ENCODE measurements at regions not wholly inside any gene's neighbourhood (a gene's known extent, or its start where the extent isn't known, plus 50 kb on each side); places are given as distances from the start of the nearest gene placed in this dataset.
"Not testable (repeated sequence)": the region's sequence is repeated elsewhere in the genome, so short reads cannot be mapped to it uniquely, and the experiment has no call there.

DNA sequence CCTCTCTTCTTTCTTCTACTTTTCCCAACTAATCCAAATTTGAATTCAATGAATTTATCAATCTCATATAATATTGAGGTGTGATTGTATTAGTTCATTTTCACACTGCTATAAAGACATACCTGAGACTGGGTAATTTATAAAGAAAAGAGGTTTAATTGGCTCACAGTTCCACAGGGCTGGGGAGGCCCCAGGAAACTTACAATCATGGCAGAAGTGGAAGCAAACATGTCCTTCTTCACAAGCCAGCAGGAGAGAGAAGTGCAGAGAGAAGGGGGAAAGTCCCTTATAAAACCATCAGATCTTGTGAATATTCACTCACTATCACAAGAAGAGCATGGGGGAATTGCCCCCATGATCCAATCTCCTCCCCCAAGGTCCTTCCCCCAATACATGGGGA is 667.0 kb upstream of the ANKRD30A start:
- not testable (repeated sequence) for DNase-seq (ENCODE audit: low read depth in 2 of 3, low spot score in 1 of 3)

DNA sequence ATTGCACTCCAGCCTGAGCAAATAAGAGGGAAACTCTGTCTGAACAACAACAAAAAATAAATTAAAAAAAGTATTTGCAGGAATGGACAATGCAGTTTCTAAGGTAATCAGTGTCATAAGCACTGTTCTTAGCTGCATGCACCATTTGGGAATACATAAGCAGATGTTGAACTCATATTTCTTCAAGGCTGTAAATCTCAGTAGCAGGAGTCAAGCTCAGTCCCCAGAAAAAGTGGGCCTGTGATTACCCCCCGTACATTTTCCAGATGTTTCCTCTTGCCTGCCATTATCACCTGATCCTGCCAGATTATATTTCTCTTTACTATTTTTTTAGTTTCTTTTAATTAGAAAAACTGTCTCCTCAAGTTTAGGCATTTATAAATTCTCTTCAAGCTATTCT is 667.6 kb upstream of the ANKRD30A start:
- DNase-seq (ENCODE audit: low read depth in 2 of 3, low spot score in 1 of 3) = no peak

DNA sequence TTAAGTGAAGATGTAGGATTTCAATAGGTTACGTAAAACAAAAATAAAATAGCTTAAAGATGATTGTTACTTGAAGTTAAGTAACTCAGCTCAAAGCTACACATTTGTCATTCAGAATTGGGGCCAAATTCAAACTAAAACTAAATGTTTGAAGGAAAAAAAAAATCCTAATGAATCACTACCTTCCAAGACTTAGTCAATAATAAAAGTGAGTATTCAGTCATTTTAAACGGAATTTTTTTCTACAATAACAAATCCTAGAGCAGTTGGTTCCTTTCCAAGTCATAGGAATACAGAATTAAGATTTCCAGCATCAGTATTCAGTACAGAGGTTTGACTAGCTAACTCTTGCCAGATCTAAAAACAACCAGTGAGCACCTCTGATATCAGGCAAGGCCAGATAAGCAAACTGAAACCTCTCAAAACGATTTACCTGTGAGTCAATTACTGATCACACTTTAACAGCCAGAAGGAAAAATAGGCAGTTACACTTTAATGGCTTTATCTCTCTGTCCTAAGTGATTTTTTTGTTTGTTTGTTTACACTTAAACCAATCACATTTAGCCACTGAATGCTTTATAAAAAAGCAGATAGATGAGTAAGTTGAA is 669.8 kb upstream of the ANKRD30A start:
- DNase-seq (ENCODE audit: low read depth in 2 of 3, low spot score in 1 of 3) = no peak

DNA sequence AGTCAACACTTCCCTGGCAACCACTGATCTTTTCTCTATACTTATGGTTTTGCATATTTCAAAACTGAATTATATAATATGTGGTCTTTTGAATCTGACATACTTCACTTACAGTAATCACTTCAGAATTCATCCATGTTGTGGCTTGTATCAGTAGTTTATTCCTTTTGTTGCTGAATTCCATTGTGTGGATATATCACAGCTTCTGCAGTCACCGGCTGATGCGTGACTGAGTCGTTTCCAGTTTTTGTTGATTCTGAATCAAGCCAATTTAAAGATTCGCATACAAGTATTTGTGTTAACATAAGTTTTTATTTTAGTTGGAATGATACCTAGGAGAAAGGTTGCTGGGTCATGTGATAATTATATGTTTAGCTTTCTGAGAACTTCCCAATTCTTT is 672.5 kb upstream of the ANKRD30A start:
- DNase-seq (ENCODE audit: low read depth in 2 of 3, low spot score in 1 of 3) = no peak

DNA sequence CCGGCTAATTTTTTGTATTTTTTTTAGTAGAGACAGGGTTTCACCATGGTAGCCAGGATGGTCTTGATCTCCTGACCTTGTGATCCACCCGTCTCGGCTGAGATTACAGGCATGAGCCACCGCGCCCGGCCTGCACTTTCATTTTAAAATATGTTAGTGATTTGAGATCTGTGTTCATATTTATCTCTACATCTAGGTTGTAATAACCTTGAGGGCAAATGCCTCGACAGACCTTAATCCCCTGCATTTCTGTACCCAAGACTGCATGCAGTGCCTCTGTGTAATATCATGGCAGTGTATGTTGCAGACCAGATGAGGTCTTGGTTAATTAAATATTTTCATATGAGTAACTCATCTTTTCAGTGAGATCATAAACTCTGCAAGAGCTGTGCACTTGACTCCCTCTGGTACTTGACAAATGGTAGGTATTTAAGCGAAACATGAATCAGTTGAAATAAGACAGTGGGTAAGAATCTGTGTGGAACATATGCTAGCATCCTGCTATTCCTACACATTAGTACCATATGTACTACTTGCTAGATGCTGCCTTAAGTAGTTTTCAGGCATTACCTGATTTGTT is 673.9 kb upstream of the ANKRD30A start:
- DNase-seq (ENCODE audit: low read depth in 2 of 3, low spot score in 1 of 3) = no peak

DNA sequence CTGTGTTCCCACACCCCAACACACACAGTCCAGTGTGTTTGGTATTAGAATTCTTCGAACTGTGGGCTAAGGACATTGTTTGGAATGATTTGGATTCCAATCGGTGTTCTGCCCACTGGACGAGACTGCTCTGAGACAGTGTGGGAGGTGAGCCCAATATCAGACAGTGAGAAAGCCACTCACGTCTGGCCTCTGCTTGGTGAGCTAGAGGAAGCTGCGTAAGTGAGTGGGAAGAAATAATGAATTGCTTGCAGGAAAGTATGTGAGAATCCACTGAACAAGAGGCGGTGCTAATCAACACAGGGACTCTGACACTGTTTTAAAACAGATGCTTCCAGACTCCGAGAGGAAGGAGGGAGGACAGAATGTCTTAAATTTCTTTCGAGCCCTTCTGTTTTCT is 675.0 kb upstream of the ANKRD30A start:
- DNase-seq (ENCODE audit: low read depth in 2 of 3, low spot score in 1 of 3) = no peak

DNA sequence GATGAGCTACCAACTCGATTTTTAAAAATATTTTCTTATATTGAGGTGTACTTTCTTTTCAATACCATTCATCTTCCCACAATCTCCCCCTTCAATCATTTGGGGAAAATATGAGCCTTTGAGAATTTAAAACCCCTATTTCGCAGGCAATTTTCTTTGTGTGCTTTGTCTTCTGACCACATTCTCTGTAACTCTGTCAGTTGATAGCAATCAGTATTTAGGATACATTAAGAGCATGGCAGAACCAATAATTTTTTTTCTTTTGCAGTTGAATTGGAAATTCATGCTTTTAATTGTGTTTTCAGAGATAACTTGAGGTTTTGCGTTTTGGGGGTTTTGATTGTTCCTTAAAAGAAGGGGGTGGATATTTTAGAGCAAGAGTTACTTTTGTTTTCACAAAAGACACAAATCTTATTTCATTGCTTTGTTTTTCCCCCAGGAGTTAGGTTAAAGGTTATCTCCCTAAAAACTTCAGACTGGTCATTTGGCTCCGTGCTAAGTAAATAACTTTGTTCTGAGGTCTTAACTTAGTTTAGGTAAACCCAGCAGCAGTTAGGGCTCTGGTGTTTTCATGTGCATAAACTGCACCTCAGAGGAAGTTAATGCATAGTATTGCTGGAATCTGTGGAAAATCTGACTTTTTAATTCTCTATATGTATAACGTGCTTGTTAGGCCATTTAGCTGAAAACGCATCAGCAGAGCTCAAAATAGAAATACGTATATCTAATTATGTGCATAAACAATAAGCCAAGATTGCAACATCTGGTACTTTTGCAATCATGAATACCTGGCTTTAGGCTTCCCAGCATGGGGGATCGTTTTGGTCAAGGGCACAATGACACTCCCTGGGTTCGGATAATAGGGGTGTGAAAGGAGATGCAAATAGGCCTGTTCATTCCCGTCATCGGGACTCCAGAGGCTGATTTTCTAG is 676.4 kb upstream of the ANKRD30A start:
- no peak for DNase-seq (ENCODE audit: low read depth in 2 of 3, low spot score in 1 of 3)

DNA sequence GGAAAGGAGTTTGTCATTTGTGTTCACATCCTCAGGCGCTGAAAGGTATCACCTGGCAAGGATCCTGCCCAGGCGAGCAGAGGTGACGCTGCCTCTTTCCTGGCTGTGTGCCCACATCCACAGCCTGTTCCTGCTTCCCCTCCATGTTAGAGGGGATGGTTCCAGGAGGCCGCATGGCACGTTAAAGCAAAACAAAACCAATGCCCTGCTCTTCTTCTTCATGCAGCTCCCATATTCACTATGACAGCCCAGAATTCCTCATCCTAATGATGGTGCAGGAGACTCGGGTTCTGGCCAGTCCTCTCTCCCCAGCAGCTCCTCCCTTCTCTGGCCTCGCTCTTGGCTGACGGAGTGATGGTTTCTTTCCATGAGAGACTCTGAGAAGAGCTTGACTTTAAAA is 678.5 kb upstream of the ANKRD30A start:
- DNase-seq (ENCODE audit: low read depth in 2 of 3, low spot score in 1 of 3) = no peak

DNA sequence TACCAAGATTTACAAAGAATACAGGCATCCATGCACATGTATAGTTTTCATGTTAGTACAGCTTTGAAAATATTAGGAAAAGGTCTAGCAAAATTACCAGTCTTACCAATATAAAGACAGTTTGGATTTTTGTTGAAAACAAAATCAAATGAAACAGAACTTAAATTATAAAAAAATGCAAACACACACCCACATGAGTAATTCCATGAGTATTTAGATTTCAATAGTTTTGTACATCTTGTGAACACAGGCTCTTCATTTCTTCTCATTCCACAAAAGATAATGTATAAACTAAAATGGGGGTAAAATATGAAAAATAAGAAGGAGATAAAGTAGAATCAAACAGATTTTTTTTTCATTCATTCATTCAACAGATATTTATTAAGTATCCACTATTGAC is 682.2 kb upstream of the ANKRD30A start:
- no peak for DNase-seq (ENCODE audit: low read depth in 2 of 3, low spot score in 1 of 3)

DNA sequence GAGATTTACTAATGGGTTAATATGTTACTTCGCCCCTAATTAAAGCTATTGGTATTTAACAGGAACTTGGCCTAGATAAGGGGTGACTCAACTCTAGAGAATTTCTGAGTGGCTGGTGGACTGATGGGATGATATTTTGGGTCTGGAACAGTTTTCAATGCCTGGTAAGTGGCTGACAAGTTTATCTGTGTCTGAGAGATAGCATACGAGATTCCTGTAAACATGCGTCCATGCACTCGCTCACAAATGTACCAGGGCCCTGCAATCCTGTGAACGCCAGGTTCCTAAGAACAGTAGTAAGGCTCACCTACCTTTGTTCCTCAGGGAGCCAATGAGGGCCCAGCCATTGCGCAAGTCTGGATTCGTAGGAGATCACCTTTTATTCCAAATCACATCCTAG is 683.8 kb upstream of the ANKRD30A start:
- DNase-seq (ENCODE audit: low read depth in 2 of 3, low spot score in 1 of 3) = no peak

DNA sequence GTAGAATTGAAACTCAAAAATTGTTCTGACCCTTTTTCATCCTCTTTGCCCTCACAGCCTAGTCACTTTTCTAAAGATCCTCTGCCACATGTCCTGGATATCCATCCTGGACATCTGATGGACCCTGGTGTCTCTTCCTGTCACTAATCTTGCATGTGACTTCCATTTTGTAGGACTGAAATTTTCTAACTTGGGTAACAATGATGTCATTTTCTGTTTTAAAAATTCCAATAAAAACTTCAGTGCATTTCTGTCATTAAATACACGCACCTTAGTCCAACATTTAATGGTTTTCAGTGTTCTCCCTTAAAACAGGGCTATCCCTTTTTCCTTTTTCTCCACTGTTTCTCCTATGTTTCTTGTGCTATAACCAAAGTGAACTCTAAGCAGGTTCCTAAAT is 684.9 kb upstream of the ANKRD30A start:
- no peak for DNase-seq (ENCODE audit: low read depth in 2 of 3, low spot score in 1 of 3)

DNA sequence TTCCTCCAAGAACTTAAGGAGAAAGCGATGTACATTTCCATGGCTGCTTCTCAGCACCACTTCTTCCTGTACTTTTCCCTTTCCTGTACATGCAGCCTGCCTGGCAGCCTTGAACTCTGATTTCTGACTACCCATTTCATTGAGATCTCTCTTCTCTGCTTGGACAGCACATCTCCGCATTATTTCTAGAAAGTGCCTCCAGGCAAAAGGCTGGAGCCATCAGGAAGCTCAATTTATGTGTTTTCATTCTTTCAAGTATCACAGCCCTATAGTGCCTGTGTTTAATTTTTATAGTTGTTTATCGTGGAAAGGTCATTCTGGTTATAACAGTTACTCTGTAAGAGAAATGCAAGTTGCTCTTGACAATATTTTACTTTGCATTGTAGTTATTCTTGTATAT is 688.0 kb upstream of the ANKRD30A start:
- DNase-seq (ENCODE audit: low read depth in 2 of 3, low spot score in 1 of 3) = no peak

DNA sequence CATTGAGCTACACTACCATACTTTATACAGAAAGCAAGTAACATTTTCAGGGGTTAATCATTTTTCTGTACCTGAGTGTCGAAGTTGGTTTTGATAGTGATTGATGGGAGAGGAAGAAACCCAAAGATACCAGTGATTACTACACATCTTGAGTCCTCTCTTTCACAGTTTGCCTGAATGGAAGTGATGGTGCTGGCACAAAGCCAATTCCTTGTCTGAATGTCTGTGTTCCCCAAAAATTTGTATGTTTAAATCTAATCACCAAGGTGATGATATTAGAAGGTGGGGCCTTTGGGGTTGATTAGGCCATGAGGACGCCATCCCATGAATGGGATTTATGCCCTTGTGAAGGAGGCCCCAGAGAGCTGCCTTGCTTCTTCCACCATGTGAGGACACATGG is 696.9 kb upstream of the ANKRD30A start:
- DNase-seq (ENCODE audit: low read depth in 2 of 3, low spot score in 1 of 3) = no peak

DNA sequence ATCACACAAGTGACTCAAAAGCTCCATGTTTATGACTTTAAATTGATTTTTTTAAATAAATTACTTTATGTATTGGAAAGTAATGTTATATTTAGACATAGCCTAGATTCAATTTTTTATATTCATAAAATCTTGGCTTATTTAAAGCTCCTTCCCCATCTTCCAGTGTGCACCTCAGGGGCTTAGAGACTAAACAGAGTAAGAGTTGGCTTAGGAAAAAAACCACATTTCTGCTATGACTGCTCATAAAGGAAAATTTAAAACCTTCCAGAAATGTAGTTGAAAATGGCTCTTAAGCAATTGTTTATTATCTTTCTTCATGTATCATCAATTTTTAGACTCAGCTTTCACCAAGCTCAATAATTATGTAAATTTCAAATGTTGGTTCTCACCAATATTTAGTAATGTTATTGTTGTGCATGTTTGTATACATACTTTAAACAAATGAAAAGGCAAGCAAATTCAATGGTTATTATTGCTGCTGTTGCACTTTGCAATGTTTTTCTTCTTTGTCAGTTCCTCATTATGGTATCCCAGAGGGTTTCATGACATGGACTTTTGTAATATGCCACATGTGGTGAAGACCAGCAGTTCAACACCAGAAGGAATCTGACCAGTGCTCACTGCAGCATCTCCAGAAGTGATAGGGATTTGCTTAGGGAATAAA is 700.1 kb upstream of the ANKRD30A start:
- DNase-seq (ENCODE audit: low read depth in 2 of 3, low spot score in 1 of 3) = no peak

DNA sequence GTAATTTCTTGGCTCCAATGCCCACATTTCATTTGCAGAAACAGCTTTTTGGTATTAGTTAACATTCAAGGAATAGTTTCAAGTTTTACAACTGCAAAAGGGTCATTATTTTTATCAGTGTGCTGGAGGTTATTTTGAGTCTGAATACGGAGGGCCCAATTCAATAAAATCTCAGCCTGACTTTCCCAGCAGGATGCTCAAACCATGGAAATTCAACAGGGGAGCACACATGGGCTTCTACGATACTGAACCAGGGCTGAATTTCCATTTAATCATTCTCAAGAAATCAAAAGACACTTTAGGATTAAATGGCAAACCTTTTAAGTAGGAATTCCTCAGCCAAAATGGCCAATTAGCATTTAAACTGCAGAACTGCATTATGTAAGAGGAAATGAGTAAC is 700.9 kb upstream of the ANKRD30A start:
- DNase-seq (ENCODE audit: low read depth in 2 of 3, low spot score in 1 of 3) = no peak

DNA sequence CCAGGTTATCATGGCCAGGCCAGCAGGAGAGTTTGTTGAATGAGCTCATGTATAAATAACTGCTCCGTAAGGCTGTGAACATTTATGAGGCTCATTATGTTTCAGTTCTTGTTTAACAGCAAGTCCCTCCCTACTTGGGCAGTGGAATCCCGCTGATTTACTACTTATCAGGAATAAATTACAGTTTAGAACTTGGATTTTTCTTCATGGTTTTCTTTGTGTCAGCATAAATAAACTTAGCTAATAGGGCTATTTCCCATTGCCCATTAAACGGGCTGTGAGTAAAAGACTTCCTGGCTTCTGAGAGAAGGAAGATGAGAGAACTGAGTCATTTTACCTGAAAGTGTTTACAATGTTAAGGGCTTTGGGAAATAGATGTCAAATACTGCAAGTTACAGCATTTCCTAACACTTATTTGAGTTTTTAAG is 701.6 kb upstream of the ANKRD30A start:
- DNase-seq (ENCODE audit: low read depth in 2 of 3, low spot score in 1 of 3) = no peak

DNA sequence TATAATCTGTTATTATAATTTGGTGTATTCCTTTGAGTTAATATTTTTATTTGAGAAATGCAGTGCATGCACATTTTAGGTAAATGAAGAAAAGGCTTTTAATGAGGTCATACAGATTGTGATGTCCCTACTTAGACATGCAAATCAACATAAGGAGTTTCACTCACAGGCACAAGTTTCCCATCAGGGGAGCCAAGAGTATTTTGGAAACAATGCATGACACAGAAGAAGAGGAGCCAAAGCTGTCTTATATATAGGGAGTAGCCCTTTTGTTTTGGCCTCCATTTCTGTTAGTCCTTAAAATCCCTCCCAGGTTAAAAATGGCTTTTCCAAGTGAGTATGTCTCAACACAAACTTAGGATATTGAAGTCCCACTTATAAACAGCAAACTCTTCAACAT is 703.4 kb upstream of the ANKRD30A start:
- no peak for DNase-seq (ENCODE audit: low read depth in 2 of 3, low spot score in 1 of 3)

DNA sequence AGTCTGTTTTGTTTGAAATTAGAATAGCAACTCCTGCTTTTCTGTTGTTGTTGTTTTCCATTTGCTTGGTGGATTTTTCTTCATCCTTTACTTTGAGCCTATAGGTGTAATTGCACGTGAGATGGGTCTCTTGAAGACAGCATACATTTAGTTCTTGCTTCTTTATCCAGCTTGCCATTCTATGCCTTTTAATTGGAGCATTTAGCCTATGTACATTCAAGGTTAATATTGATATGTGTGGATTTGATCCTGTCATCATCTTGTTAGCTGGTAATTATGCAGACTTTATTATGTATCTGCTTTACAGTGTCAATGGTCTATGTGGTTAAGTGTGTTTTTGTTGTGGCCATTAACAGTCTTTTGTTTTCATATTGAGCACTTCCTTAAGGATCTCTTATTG is 708.9 kb upstream of the ANKRD30A start:
- no peak for DNase-seq (ENCODE audit: low read depth in 2 of 3, low spot score in 1 of 3)

DNA sequence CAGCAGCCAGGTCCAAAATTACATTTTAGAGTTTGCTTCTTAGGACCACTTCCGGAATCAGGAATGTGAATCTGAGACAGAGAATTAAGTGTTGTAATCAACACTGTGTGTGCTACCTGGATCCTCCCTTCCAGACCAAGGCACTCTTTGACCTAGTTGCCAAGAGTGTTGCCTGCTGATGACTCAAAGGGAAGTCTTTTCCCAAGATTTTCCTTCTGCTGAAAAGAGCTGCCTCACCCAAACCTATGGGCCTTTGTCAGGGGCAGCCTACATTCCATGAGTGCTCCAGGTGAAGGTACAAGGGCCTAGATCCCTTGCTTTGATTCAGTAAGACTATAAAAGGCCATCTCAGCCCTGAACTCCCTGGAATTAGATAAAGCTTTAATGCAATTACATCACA is 712.5 kb upstream of the ANKRD30A start:
- no peak for DNase-seq (ENCODE audit: low read depth in 2 of 3, low spot score in 1 of 3)

DNA sequence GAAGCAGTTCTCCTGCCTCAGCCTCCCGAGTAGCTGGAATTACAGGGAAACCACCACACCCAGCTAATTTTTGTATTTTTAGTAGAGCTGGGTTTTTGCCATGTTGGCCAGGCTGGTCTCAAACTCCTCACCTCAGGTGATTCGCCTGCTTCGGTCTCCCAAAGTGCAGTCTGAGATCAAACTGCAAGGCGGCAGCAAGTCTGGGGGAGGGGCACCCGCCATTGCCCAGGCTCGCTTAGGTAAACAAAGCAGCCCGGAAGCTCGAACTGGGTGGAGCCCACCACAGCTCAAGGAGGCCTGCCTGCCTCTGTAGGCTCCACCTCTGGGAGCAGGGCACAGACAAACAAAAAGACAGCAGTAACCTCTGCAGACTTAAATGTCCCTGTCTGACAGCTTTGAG is 725.2 kb upstream of the ANKRD30A start:
- DNase-seq (ENCODE audit: low read depth in 2 of 3, low spot score in 1 of 3) = not testable (repeated sequence)

DNA sequence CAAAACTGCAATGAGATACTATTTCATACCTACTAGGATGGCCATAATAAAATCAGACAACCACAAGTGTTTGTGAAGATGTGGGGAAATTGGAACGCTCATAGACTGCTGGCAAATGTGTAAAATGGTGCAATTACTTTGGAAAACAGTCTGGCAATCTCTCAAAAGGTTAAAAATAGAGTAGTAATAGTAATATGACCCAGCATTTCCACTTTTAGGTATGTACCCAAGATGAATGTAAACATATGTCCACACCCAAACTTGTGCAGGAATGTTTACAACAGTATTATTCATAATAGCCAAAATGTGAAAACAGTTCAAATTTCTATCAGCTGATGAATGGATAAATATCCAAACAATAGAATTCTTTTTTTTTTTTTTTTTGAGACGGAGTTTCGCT is 731.6 kb upstream of the ANKRD30A start:
- DNase-seq (ENCODE audit: low read depth in 2 of 3, low spot score in 1 of 3) = no peak

DNA sequence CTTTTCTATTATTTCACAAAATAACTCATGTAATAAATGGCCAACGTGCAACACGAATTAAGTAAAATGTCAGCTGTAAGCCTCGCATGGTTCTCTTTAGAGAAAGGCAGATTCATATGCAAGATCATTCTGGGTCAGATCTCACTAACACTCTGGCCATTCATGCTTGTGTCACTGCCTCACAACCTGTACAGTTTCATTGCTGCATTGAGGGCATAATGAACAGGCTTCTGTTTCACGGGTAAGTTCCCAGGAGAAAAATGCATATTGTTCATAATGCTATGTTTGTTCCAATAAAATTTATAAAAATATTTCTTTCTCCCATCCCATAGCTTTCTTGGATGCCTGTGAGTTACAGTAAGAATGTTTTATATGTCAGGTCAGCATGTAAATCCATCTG is 734.0 kb upstream of the ANKRD30A start:
- DNase-seq (ENCODE audit: low read depth in 2 of 3, low spot score in 1 of 3) = no peak
